GM12878 (cell line): ENCODE measurements at regions not wholly inside any gene's neighbourhood (a gene's known extent, or its start where the extent isn't known, plus 50 kb on each side); places are given as distances from the start of the nearest gene placed in this dataset.

Source experiments
- ATAC-seq: fragments of 200-7000 bp; cut with Tn5 transposase; 3 replicates; pipeline ENCODE4 v1.9.1; 2020; ENCODE audit warnings: mild to moderate bottlenecking, moderate library complexity
- BruUV-seq: library from RNA; stranded (reverse); fragments of 400-500 nt; replicated peaks from 2 replicates; lab custom pipeline; 2021; lab: Mats Ljungman, UMichigan
- CTCF ChIA-PET: fragments of 300-600 bp; sonication (Branson Sonifier 250); formaldehyde crosslinking; extraction: SDS; loops from one replicate; lab custom pipeline; 2021; ENCODE audit warnings: inconsistent platforms; lab: Yijun Ruan, JAX
- POLR2A ChIA-PET: fragments of 350-600 bp; formaldehyde crosslinking; extraction: SDS; loops from one replicate; lab custom pipeline; 2021; ENCODE audit warnings: inconsistent platforms; lab: Charles Lee
- RAD21 ChIA-PET: fragments of 300-600 bp; sonication (Branson Sonifier 250); formaldehyde crosslinking; loops from one replicate; lab custom pipeline; 2023; ENCODE audit warnings: antibody characterized with exemption; ENCODE audit not compliant: unreplicated experiment; lab: Charles Lee
- SMC1A ChIA-PET: fragments of 300-600 bp; sonication (Branson Sonifier 250); formaldehyde crosslinking; loops from one replicate; lab custom pipeline; 2023; ENCODE audit not compliant: unreplicated experiment, uncharacterized antibody; lab: Charles Lee
- DNase-seq: peaks from one replicate; pipeline ENCODE4 v3.0.0-alpha.2; 2011; ENCODE audit warnings: low read depth, low spot score
- FAIRE-seq: peaks from 3 replicates; lab custom pipeline; 2011; peaks lifted over from hg19 to GRCh38; lab: Jason Lieb, UNC
- H2AFZ ChIP-seq: 2 replicates; pipeline ENCODE4 v1.6.0; 2011; ENCODE audit warnings: low read depth, low read length, control low read depth; ENCODE audit not compliant: control insufficient read depth
- H3K27ac ChIP-seq: 2 replicates; pipeline ENCODE4 v1.5.1; 2011; ENCODE audit warnings: control low read depth; ENCODE audit not compliant: control insufficient read depth, insufficient read depth
- H3K27me3 ChIP-seq, 2 experiments: replicated peaks in 1 of 2; 2 replicates each; pipeline versions ENCODE4 v1.6.0 to v1.6.1; 2011; ENCODE audit warnings: low read length in 1 of 2; ENCODE audit not compliant: control insufficient read depth in 2 of 2, insufficient read depth in 2 of 2
- H3K36me3 ChIP-seq, 2 experiments: 2 replicates each; pipeline ENCODE4 v1.5.1; 2011; ENCODE audit warnings: low read length in 1 of 2; ENCODE audit not compliant: control insufficient read depth in 2 of 2, insufficient read depth in 2 of 2
- H3K4me1 ChIP-seq: 2 replicates; pipeline ENCODE4 v1.6.1; 2011; ENCODE audit warnings: mild to moderate bottlenecking, low read length, moderate library complexity, mixed read lengths; ENCODE audit not compliant: control insufficient read depth, insufficient read depth
- H3K4me2 ChIP-seq: 2 replicates; pipeline ENCODE4 v1.6.0; 2011; ENCODE audit warnings: control low read depth; ENCODE audit not compliant: control insufficient read depth, insufficient read depth
- H3K4me3 ChIP-seq: fragments of 200-600 bp; sonication (generic); 2 replicates; pipeline ENCODE4 v1.5.1; 2016
- H3K79me2 ChIP-seq: 2 replicates; pipeline ENCODE4 v1.6.0; 2011; ENCODE audit warnings: low read length; ENCODE audit not compliant: control insufficient read depth, insufficient read depth
- H3K9ac ChIP-seq: 2 replicates; pipeline ENCODE4 v1.8.0; 2011; ENCODE audit warnings: low read length, control low read depth, mixed read lengths; ENCODE audit not compliant: control insufficient read depth, insufficient read depth
- H3K9me3 ChIP-seq: replicated peaks from 3 replicates; pipeline ENCODE4 v1.5.1; 2011; ENCODE audit warnings: mild to moderate bottlenecking, low read length; ENCODE audit not compliant: control insufficient read depth, insufficient read depth
- H4K20me1 ChIP-seq: 2 replicates; pipeline ENCODE4 v1.6.0; 2011; ENCODE audit not compliant: control insufficient read depth, insufficient read depth
- NFIC ChIP-seq: IDR thresholded peaks from 2 replicates; pipeline ENCODE4 v1.6.1; 2012; ENCODE audit warnings: low read depth, mild to moderate bottlenecking, inconsistent platforms, low read length, moderate library complexity
- RAD21 ChIP-seq: IDR thresholded peaks from 2 replicates; pipeline ENCODE4 v1.6.1; 2011; ENCODE audit warnings: mild to moderate bottlenecking, low read depth, low read length, moderate library complexity; ENCODE audit not compliant: insufficient read depth
- WGBS: methylation state at CpG from one replicate; pipeline ENCODE4 v1.1.6; 2016; ENCODE audit warnings: low lambda C conversion rate; ENCODE audit not compliant: insufficient replicate concordance, insufficient coverage; ENCODE audit errors: missing lambda C conversion rate; 5-methylcytosine and 5-hydroxymethylcytosine counted together
- in situ Hi-C: fragments of 300-500 bp; cut with MboI; formaldehyde crosslinking; loops from 9 replicates; pipeline ENCODE4 v1.14.3; 2018; ENCODE audit warnings: mixed read lengths
- intact Hi-C: fragments of 100-400 bp; cut with micrococcal nuclease; formaldehyde crosslinking; loops from one replicate; pipeline ENCODE4 v1.14.2; 2022; ENCODE audit not compliant: unreplicated experiment
- TF ChIP-seq, protein P1 (sequence below), 3 experiments: IDR thresholded peaks in 2 of 3; conservative IDR thresholded peaks in 1 of 3; 2 replicates each; pipeline ENCODE4 v1.5.1; 2011; ENCODE audit warnings: low read depth in 3 of 3, low read length in 3 of 3, mild to moderate bottlenecking in 3 of 3, control low read depth in 2 of 3, moderate library complexity in 2 of 3, inconsistent platforms in 1 of 3, mixed read lengths in 1 of 3; ENCODE audit not compliant: control insufficient read depth in 2 of 3, insufficient read depth in 1 of 3; ENCODE audit errors: extremely low read depth in 1 of 3

DNA sequence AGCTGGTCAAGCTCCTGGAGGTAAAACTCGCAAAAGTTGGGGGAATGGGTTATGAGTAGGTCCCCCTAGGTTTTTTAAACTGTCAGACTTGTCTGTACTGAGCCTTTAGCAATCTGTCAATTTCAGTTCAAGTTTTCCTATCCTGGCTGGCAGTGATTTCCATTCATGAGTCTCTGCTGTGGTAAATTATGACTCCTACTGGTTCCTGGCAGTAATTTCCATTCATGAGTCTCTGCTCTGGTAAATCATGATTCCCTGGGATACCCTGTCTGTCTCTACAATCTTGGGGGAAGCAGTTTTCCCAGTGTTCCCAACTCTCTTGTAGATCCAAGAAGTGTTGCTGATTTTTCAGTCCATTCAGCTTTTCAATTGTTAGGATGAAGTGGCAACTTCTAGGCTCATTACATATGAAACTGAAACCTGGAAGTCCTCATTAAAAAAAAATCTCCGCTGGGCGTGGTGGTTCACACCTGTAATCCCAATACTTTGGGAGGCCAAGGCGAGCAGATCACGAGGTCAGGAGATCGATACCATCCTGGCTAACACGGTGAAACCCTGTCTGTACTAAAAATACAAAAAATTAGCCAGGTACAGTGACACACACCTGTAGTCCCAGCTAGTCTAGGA, 91.3 kb upstream of the GPBP1 start:
- Histone ChIP-seq H3K4me3 (no peak overlapping the region), H3K4me2 (no peak overlapping the region), H3K4me1 (no peaks in the 10 kb centered on the region), H3K9ac (no peak overlapping the region), H3K36me3 (no peaks in the 10 kb centered on the region), H4K20me1 (no peaks in the 10 kb centered on the region), H3K27me3 (no peaks in the 10 kb centered on the region), H3K27ac (no peak overlapping the region), H2AFZ (no peak overlapping the region), H3K79me2 (no peaks in the 10 kb centered on the region), H3K9me3 (no peaks in the 10 kb centered on the region)
- DNase-seq (no peak), FAIRE-seq (no peak), ATAC-seq (no peak)
- in situ Hi-C loops (no loop called here), intact Hi-C loops (no loop called here)
- 56% methylated on average over 7 of the region's 7 CpGs for WGBS
- RAD21 ChIA-PET, result no interaction called here
- CTCF ChIA-PET, result no interaction called here
- TF ChIP-seq, protein P1, sequence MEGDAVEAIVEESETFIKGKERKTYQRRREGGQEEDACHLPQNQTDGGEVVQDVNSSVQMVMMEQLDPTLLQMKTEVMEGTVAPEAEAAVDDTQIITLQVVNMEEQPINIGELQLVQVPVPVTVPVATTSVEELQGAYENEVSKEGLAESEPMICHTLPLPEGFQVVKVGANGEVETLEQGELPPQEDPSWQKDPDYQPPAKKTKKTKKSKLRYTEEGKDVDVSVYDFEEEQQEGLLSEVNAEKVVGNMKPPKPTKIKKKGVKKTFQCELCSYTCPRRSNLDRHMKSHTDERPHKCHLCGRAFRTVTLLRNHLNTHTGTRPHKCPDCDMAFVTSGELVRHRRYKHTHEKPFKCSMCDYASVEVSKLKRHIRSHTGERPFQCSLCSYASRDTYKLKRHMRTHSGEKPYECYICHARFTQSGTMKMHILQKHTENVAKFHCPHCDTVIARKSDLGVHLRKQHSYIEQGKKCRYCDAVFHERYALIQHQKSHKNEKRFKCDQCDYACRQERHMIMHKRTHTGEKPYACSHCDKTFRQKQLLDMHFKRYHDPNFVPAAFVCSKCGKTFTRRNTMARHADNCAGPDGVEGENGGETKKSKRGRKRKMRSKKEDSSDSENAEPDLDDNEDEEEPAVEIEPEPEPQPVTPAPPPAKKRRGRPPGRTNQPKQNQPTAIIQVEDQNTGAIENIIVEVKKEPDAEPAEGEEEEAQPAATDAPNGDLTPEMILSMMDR (IDR thresholded peaks at IDR 0.05 in 2 of 3, conservative IDR thresholded peaks at IDR 0.05 in 1 of 3; ENCODE audit: control insufficient read depth in 2 of 3, extremely low read depth in 1 of 3, insufficient read depth in 1 of 3, low read depth in 3 of 3, low read length in 3 of 3), result peak in 1 of 3 experiments; percentile 8; a peak in 1 of 6 replicates
- TF ChIP-seq NFIC (no peak), RAD21 (0 out of 2 replicates have a peak, but pooled peaks have one; percentile 5)
- BruUV-seq, result no TSS peak
- POLR2A ChIA-PET, result no interaction called here
- SMC1A ChIA-PET, result interaction anchor here (1.6 kb wide), 1 partner anchor 10 kb away, joined by 6 read pairs; no protein-coding TSS in a partner anchor
